ENCODE measurements at regions not wholly inside any gene's neighbourhood (a gene's known extent, or its start where the extent isn't known, plus 50 kb on each side); places are given as distances from the start of the nearest gene placed in this dataset.
"Not testable (repeated sequence)": the region's sequence is repeated elsewhere in the genome, so short reads cannot be mapped to it uniquely, and the experiment has no call there.

DNA sequence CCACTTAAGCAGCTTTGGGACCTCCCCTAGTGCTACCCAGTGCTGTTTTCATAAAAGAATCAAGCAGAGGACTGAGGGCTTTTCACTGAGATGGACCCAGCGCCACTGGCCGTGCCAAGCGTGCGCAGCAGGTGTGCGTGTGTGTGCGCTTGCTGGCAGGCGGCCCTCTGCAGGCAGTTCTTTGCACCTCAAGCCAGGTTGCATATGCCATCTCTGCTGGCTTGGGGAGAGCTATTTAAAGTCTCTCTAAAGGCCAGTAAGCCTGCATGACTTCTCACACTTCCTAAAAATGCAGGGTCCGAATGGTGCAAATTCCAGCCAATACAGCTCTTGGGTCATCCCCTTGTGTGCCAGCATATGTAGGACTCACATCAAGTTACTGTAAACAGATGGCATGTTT lies 255.5 kb downstream of the RNF152 start:
- H3K4me3 ChIP-seq (ENCODE audit: low read length in 2 of 2) = no peak overlapping the region
- no CpG with 5 or more reads among the region's 8 CpGs for WGBS, 2 donors (ENCODE audit: extremely low coverage in 2 of 2, insufficient read length in 2 of 2, insufficient replicate concordance in 1 of 2)
- H3K14ac ChIP-seq (ENCODE audit: low read length) = no peak overlapping the region
- no peak overlapping the region for H4K91ac ChIP-seq (ENCODE audit: low read depth, low read length, poor library complexity)
- no peak overlapping the region for H3K23ac ChIP-seq (ENCODE audit: low read depth, low read length, poor library complexity)
- no peak overlapping the region for H2BK5ac ChIP-seq (ENCODE audit: low read length)
- H3K9me3 ChIP-seq (replicated peaks in 1 of 2; ENCODE audit: control insufficient read depth in 2 of 2, insufficient read depth in 1 of 2, low read depth in 1 of 2, low read length in 2 of 2) = no peaks in the 10 kb centered on the region
- peaks cover 0 to 11% of the 10 kb centered on the region in 2 donors for H3K4me1 ChIP-seq (ENCODE audit: control insufficient read depth in 2 of 2, insufficient read depth in 1 of 2, low read depth in 1 of 2, low read length in 2 of 2)
- peak; percentile 18 for DNase-seq (ENCODE audit: low spot score)
- H2BK12ac ChIP-seq (ENCODE audit: low read length) = no peak overlapping the region
- H3K4me2 ChIP-seq (ENCODE audit: insufficient read depth, low read length, poor library complexity, severe bottlenecking) = no peak overlapping the region
- no peaks in the 10 kb centered on the region for H3K79me1 ChIP-seq (ENCODE audit: low read depth, low read length)
- no peak overlapping the region for H4K8ac ChIP-seq (ENCODE audit: low read depth, low read length)
- no peak overlapping the region for H3K9ac ChIP-seq (ENCODE audit: low read depth, low read length, poor library complexity)
- no peak overlapping the region for H2BK120ac ChIP-seq (ENCODE audit: low read depth, low read length)
- no peaks in the 10 kb centered on the region for H3K36me3 ChIP-seq (replicated peaks in 1 of 2; ENCODE audit: control insufficient read depth in 2 of 2, insufficient read depth in 2 of 2, low read length in 2 of 2)
- no peaks in the 10 kb centered on the region for H3K27me3 ChIP-seq (ENCODE audit: control insufficient read depth in 3 of 3, insufficient read depth in 3 of 3, low read depth in 1 of 3, low read length in 3 of 3)
- no peak overlapping the region for H2BK15ac ChIP-seq (ENCODE audit: low read length)
- H3K18ac ChIP-seq (ENCODE audit: low read length) = peak overlapping the region; percentile 27
- no peak overlapping the region for H3K4ac ChIP-seq (ENCODE audit: low read length)
- H3K27ac ChIP-seq (replicated peaks; ENCODE audit: low read length) = no peak overlapping the region
- H2AK5ac ChIP-seq (ENCODE audit: low read depth, low read length) = no peak overlapping the region
- peak overlapping the region; percentile 82 for H2AFZ ChIP-seq (ENCODE audit: low read length)

DNA sequence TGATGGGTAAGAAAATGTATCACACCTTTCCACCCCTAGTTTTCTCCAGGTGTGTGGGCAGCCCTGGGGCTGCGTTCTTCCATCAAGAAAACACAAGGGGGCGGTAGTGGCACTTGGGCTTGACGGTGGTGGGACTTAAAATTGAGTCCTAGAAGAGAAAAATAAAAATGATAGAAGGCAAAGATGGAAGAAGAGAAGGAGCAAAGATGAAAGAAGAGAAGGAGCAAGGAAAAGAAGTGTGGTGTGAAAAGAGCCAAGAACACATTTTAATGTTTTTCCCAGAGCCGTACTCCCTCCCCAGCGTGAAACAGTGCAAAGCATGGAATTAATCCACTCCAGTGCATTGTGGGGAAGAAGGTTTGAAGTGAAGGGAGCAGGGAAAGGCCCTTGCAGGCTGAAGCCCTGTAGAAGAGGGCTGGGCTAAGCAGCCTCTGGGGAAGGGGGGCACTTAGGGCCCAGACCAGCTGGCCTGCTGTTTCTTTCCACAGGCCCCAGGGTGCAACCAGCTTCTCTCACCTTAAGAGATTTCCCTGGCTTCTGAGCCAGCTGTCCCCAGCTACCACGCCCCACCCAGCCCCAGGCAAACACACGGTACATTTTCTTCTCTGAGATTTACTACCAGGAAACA lies 256.8 kb downstream of the RNF152 start:
- no peaks in the 10 kb centered on the region for H3K9me3 ChIP-seq (replicated peaks in 1 of 2; ENCODE audit: control insufficient read depth in 2 of 2, insufficient read depth in 1 of 2, low read depth in 1 of 2, low read length in 2 of 2)
- H4K8ac ChIP-seq (ENCODE audit: low read depth, low read length) = no peak overlapping the region
- H3K23ac ChIP-seq (ENCODE audit: low read depth, low read length, poor library complexity) = no peak overlapping the region
- no peak overlapping the region for H3K14ac ChIP-seq (ENCODE audit: low read length)
- no peaks in the 10 kb centered on the region for H3K27me3 ChIP-seq (ENCODE audit: control insufficient read depth in 3 of 3, insufficient read depth in 3 of 3, low read depth in 1 of 3, low read length in 3 of 3)
- H3K4me2 ChIP-seq (ENCODE audit: insufficient read depth, low read length, poor library complexity, severe bottlenecking) = peak overlapping the region; percentile 39
- no peak overlapping the region for H2AK5ac ChIP-seq (ENCODE audit: low read depth, low read length)
- H3K4ac ChIP-seq (ENCODE audit: low read length) = no peak overlapping the region
- H2BK12ac ChIP-seq (ENCODE audit: low read length) = no peak overlapping the region
- WGBS, 2 donors (ENCODE audit: extremely low coverage in 2 of 2, insufficient read length in 2 of 2, insufficient replicate concordance in 1 of 2) = no CpG with 5 or more reads among the region's 7 CpGs
- H3K18ac ChIP-seq (ENCODE audit: low read length) = no peak overlapping the region
- no peak overlapping the region for H2BK120ac ChIP-seq (ENCODE audit: low read depth, low read length)
- no peaks in the 10 kb centered on the region for H3K79me1 ChIP-seq (ENCODE audit: low read depth, low read length)
- no peaks in the 10 kb centered on the region for H3K36me3 ChIP-seq (replicated peaks in 1 of 2; ENCODE audit: control insufficient read depth in 2 of 2, insufficient read depth in 2 of 2, low read length in 2 of 2)
- no peak overlapping the region for H3K9ac ChIP-seq (ENCODE audit: low read depth, low read length, poor library complexity)
- H3K27ac ChIP-seq (replicated peaks; ENCODE audit: low read length) = no peak overlapping the region
- peaks cover 0 to 11% of the 10 kb centered on the region in 2 donors for H3K4me1 ChIP-seq (ENCODE audit: control insufficient read depth in 2 of 2, insufficient read depth in 1 of 2, low read depth in 1 of 2, low read length in 2 of 2)
- H3K4me3 ChIP-seq (ENCODE audit: low read length in 2 of 2) = no peak overlapping the region
- H2BK15ac ChIP-seq (ENCODE audit: low read length) = no peak overlapping the region
- no peak overlapping the region for H4K91ac ChIP-seq (ENCODE audit: low read depth, low read length, poor library complexity)
- H2BK5ac ChIP-seq (ENCODE audit: low read length) = no peak overlapping the region
- H2AFZ ChIP-seq (ENCODE audit: low read length) = peak overlapping the region; percentile 82
- peak; percentile 59 for DNase-seq (ENCODE audit: low spot score)

DNA sequence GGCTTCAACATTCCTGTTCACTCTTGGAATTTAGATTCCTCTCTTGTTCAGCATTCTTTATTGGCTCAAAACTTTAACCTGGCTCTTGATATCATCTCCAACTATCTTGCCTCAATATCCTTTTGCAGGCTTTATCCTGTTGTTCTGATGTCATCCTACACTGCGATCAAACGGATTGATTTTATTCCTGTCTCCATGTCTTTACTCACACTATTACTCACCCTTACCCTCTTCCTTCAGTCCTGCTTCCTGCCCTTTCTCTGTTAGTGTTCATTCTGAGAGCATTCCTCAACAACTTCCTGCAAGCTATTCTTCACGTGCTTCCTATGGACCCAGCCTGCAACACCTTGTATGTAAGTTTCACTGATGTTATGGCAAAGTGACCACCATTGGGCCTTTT lies 264.7 kb downstream of the RNF152 start:
- no peaks in the 10 kb centered on the region for H3K9me3 ChIP-seq (replicated peaks in 1 of 2; ENCODE audit: control insufficient read depth in 2 of 2, insufficient read depth in 1 of 2, low read depth in 1 of 2, low read length in 2 of 2)
- no peak overlapping the region for H2BK5ac ChIP-seq (ENCODE audit: low read length)
- DNase-seq (ENCODE audit: low spot score) = no peak
- H3K4me3 ChIP-seq (ENCODE audit: low read length in 2 of 2) = no peak overlapping the region
- no peaks in the 10 kb centered on the region for H3K4me1 ChIP-seq (ENCODE audit: control insufficient read depth in 2 of 2, insufficient read depth in 1 of 2, low read depth in 1 of 2, low read length in 2 of 2)
- no peaks in the 10 kb centered on the region for H3K27me3 ChIP-seq (ENCODE audit: control insufficient read depth in 3 of 3, insufficient read depth in 3 of 3, low read depth in 1 of 3, low read length in 3 of 3)
- no peak overlapping the region for H4K91ac ChIP-seq (ENCODE audit: low read depth, low read length, poor library complexity)
- no peak overlapping the region for H2AK5ac ChIP-seq (ENCODE audit: low read depth, low read length)
- H3K79me1 ChIP-seq (ENCODE audit: low read depth, low read length) = no peaks in the 10 kb centered on the region
- WGBS, 2 donors (ENCODE audit: extremely low coverage in 2 of 2, insufficient read length in 2 of 2, insufficient replicate concordance in 1 of 2) = no CpG with 5 or more reads among the region's 3 CpGs
- H3K4me2 ChIP-seq (ENCODE audit: insufficient read depth, low read length, poor library complexity, severe bottlenecking) = no peak overlapping the region
- H3K4ac ChIP-seq (ENCODE audit: low read length) = no peak overlapping the region
- no peak overlapping the region for H3K18ac ChIP-seq (ENCODE audit: low read length)
- H4K8ac ChIP-seq (ENCODE audit: low read depth, low read length) = no peak overlapping the region
- H2AFZ ChIP-seq (ENCODE audit: low read length) = no peak overlapping the region
- H2BK12ac ChIP-seq (ENCODE audit: low read length) = no peak overlapping the region
- no peaks in the 10 kb centered on the region for H3K36me3 ChIP-seq (replicated peaks in 1 of 2; ENCODE audit: control insufficient read depth in 2 of 2, insufficient read depth in 2 of 2, low read length in 2 of 2)
- no peak overlapping the region for H3K9ac ChIP-seq (ENCODE audit: low read depth, low read length, poor library complexity)
- no peak overlapping the region for H2BK15ac ChIP-seq (ENCODE audit: low read length)
- H3K14ac ChIP-seq (ENCODE audit: low read length) = no peak overlapping the region
- no peak overlapping the region for H2BK120ac ChIP-seq (ENCODE audit: low read depth, low read length)
- no peak overlapping the region for H3K23ac ChIP-seq (ENCODE audit: low read depth, low read length, poor library complexity)
- no peak overlapping the region for H3K27ac ChIP-seq (replicated peaks; ENCODE audit: low read length)

DNA sequence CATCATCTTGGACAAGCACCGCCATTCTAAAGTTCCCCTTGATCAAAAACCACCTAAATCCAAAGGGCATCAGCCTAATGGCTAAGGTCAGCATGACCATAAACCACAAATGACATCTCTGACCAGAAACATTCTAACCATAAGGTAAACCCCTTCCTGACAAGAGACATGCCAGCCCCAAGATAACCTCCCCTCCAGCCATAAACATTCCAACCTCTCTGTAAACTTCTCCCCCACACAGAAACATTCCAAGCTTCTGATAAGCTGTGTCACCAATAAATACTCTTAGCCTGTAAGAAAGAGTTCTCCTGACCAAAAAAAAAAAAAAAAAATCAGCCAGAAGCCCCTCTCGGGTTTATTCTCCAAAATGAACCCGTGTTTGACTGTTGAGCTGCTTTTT lies 268.2 kb downstream of the RNF152 start:
- not testable (repeated sequence) for H3K9ac ChIP-seq (ENCODE audit: low read depth, low read length, poor library complexity); H3K4me1 ChIP-seq (ENCODE audit: control insufficient read depth in 2 of 2, insufficient read depth in 1 of 2, low read depth in 1 of 2, low read length in 2 of 2); H3K4ac ChIP-seq (ENCODE audit: low read length); H2BK12ac ChIP-seq (ENCODE audit: low read length); H4K8ac ChIP-seq (ENCODE audit: low read depth, low read length); H3K27me3 ChIP-seq (ENCODE audit: control insufficient read depth in 3 of 3, insufficient read depth in 3 of 3, low read depth in 1 of 3, low read length in 3 of 3); H2AK5ac ChIP-seq (ENCODE audit: low read depth, low read length); H2BK120ac ChIP-seq (ENCODE audit: low read depth, low read length); H3K14ac ChIP-seq (ENCODE audit: low read length); H2BK15ac ChIP-seq (ENCODE audit: low read length); H3K36me3 ChIP-seq (replicated peaks in 1 of 2; ENCODE audit: control insufficient read depth in 2 of 2, insufficient read depth in 2 of 2, low read length in 2 of 2); H3K79me1 ChIP-seq (ENCODE audit: low read depth, low read length); H3K9me3 ChIP-seq (replicated peaks in 1 of 2; ENCODE audit: control insufficient read depth in 2 of 2, insufficient read depth in 1 of 2, low read depth in 1 of 2, low read length in 2 of 2); H3K18ac ChIP-seq (ENCODE audit: low read length); H3K23ac ChIP-seq (ENCODE audit: low read depth, low read length, poor library complexity); H3K4me2 ChIP-seq (ENCODE audit: insufficient read depth, low read length, poor library complexity, severe bottlenecking); DNase-seq (ENCODE audit: low spot score); H2AFZ ChIP-seq (ENCODE audit: low read length); H2BK5ac ChIP-seq (ENCODE audit: low read length); H4K91ac ChIP-seq (ENCODE audit: low read depth, low read length, poor library complexity); H3K4me3 ChIP-seq (ENCODE audit: low read length in 2 of 2); H3K27ac ChIP-seq (replicated peaks; ENCODE audit: low read length)
- WGBS, 2 donors (ENCODE audit: extremely low coverage in 2 of 2, insufficient read length in 2 of 2, insufficient replicate concordance in 1 of 2) = no CpG with 5 or more reads among the region's 3 CpGs
